ENCODE measurements at regions not wholly inside any gene's neighbourhood (a gene's known extent, or its start where the extent isn't known, plus 50 kb on each side); places are given as distances from the start of the nearest gene placed in this dataset.

- TF ChIP-seq EZH2 (IDR thresholded peaks at IDR 0.05; ENCODE audit: borderline replicate concordance, low read depth, low read length, poor library complexity, severe bottlenecking) (no peak), CTCF (conservative IDR thresholded peaks at IDR 0.05; ENCODE audit: low read depth, low read length) (no peak)
These were observed 229.3 kb downstream of the PIK3R1 start for GRCh38 chr5:68444833-68445232.

Measured in A673 (cell line).